ENCODE measurements at regions not wholly inside any gene's neighbourhood (a gene's known extent, or its start where the extent isn't known, plus 50 kb on each side); places are given as distances from the start of the nearest gene placed in this dataset.

DNA sequence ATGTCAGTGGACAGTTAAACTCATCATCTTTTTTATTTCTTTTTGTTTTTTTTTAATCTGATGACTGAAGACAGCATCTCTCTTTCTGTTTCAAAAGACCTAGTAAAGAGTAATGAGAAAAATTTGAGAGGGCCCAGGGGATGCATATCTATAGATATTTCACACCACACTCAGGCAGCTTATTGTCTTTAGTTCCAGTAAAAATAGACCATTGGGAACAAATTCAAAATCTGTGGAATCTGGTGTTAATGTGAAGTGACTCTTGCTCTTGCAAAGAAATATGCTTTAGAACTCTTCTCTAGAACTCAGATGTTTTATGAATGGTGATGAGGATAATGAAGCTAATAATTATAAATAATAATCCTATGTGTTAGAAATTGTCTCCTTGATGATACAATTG lies 214.5 kb upstream of the ATP2B1 start:
- DNase-seq (ENCODE audit: missing footprints) = no peak
- intact Hi-C loops (cut with DNase I) = no loop called here
- no peak for ATAC-seq

- intact Hi-C loops (cut with DNase I) = no loop called here
- DNase-seq (ENCODE audit: missing footprints) (no peak), ATAC-seq (no peak)
Measured at GRCh38 chr12:89920866-89921265, 212.2 kb upstream of the ATP2B1 start.

DNA sequence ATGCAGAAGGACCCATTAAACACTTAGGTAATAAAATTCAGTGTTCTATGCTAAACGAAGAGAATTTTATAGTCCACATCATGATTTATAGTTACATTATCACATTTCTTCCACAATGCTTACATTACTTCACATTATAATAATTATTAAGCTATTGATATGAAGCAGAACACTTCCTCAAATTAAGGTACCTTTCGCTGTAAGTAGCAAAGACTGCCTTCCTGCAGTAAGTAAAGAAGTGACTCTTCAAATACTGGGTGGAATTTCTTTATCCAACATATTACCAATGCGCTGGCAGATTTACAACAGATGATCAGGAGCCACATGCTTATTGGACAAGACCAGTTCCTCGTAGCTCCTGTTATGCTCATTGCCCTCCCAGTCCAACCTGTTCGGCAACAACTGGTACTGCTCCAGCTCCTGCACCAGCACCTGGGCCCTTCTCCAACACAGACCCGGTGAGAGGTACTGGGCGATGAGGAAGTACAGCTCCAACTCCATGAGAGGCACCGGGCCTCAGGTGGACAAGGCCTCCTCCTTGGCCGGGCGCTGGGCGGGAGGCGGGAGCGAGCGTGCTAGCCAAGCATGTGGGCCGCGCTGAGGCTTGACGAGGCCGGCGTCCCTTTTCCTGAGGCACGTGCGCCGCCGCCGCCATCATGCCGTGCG lies 210.7 kb upstream of the ATP2B1 start:
- intact Hi-C loops (cut with DNase I) = no loop called here
- no peak for ATAC-seq
- peak; percentile 63 for DNase-seq (ENCODE audit: missing footprints)

DNA sequence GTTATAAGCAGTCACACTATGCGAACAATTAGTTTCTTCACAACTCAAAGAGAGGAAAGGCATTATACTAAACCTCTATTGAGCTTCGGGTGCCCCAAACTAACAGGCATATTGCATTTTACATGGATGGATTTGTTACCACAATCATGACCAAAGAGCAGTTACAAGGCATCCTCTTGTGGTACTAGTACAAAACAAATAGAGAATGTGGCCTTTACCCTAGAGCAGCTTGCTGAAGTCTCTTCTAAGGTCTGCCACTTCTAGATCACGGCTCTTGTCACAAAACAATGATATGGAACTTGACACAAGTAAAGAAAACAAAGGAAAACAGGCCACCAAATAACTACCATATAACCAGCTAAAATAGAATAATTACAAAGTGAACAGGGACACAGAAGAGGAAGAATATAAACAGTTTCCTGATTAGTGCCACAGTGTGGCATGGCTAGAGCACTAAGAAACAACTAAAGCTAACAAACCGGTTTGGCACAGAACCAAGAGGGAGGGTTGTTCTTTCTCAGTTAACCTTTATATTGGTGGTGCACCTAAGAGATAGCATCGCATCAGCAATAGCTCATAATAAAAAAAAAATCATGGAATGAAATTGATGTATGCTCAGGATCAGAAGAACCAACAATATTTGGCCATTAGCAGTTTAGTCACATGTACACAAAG lies 209.7 kb upstream of the ATP2B1 start:
- ATAC-seq (no peak), DNase-seq (ENCODE audit: missing footprints) (no peak)
- intact Hi-C loops (cut with DNase I) = no loop called here

DNA sequence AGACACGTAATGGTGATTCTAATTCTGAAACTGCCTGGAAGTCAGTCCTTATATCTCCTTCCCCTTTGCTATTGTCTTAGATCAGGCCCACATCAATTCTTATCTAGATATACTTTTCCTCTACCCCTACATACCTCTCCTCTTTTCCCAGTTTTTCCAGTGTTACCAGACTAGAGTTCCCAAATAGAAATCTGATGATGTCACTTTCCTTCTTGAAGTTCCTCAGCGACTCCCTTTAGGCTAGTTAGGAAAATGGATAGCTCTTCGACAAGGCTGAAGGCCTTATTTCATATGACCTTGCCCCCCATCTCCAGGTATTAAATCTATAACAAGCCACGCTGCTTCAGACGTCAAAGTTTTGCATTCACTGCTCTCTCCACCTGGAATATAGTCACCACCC lies 201.1 kb upstream of the ATP2B1 start:
- intact Hi-C loops (cut with DNase I) = no loop called here
- DNase-seq (ENCODE audit: missing footprints) (no peak), ATAC-seq (no peak)

DNA sequence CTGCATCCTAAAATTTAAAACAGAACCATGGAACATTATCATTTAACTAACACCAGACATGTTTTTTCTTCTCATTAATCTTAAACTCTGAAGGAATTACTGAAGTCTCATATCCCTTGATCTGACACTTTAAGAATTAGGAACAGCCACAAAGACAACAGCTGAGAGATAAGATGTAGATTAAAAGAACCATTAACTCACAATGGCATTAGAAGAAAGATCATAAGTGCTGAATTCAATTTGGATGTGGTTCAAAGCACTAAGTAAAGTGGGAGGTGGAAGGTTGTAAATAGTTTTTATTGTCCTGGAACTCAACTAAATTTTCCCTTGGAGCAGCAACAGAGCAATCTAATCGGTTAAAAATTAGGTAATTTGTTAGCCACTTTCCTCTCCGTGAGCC lies 199.0 kb upstream of the ATP2B1 start:
- no peak for ATAC-seq
- DNase-seq (ENCODE audit: missing footprints) = no peak
- intact Hi-C loops (cut with DNase I) = no loop called here

GRCh38 chr12:89906824-89907223 lies 198.2 kb upstream of the ATP2B1 start:
- ATAC-seq = no peak
- intact Hi-C loops (cut with DNase I) = no loop called here
- DNase-seq (ENCODE audit: missing footprints) = no peak

- no peak for ATAC-seq
- intact Hi-C loops (cut with DNase I) = no loop called here
- DNase-seq (ENCODE audit: missing footprints) = no peak
Measured at GRCh38 chr12:89906178-89906577, 197.5 kb upstream of the ATP2B1 start.

DNA sequence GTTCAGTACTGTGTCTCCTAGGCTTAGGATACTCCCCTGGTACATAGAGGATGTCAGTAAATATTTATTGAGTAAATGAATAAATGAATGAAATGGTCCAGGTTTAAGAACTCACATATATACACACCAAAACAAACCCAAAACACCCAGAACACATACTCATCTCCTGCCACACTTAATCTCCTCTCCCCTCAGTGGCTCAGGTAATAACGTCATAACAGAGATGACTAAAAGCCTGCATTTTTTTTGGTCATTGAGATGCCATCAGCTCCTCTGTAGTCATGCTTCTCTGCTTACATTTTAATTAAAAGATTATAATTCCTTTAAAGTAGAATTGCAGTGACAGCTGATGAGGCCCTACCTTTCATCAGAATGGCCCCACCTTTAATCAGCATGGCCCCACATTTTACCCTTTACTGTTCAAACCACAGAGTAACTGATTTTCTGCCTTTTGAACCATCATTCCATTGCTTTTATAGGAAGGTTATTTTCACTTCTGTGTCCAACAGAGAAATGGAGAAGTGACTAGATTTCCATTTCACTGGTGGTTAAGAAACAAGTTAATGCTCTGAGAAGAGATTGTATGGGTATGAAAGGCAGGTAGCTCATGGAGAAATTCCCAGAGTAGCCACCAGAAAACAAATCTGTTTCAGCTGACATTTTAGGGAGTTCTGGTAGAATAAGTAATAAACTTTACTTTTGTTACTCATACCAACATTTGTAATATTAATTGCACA lies 193.4 kb upstream of the ATP2B1 start:
- DNase-seq (ENCODE audit: missing footprints) (no peak), ATAC-seq (no peak)
- intact Hi-C loops (cut with DNase I) = no loop called here

GRCh38 chr12:89901319-89901718 lies 192.7 kb upstream of the ATP2B1 start:
- DNase-seq (ENCODE audit: missing footprints) = no peak
- intact Hi-C loops (cut with DNase I) = no loop called here
- ATAC-seq = no peak

DNA sequence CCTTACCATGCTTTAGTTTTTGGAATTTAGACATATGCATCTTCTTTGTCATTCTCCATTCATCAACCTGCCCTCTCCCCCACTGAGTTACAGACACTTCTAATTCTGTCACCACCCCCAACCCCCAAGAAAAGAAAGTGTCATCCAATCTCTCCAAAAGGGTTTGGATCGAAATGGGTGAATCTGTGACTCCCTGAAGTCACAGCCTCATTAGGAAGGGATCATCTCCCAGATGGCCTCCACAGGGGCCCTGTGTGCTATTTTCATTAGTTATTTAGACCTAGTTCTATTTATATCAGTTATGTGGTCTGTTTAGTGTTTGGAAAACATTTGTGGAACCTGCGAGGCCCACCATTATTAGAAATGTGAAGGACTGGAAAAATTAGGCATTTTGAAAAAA lies 191.0 kb upstream of the ATP2B1 start:
- no peak for ATAC-seq
- intact Hi-C loops (cut with DNase I) = no loop called here
- no peak for DNase-seq (ENCODE audit: missing footprints)

- no peak for ATAC-seq
- intact Hi-C loops (cut with DNase I) = no loop called here
- DNase-seq (ENCODE audit: missing footprints) = no peak
Measured at GRCh38 chr12:89895591-89895990, 187.0 kb upstream of the ATP2B1 start.

DNA sequence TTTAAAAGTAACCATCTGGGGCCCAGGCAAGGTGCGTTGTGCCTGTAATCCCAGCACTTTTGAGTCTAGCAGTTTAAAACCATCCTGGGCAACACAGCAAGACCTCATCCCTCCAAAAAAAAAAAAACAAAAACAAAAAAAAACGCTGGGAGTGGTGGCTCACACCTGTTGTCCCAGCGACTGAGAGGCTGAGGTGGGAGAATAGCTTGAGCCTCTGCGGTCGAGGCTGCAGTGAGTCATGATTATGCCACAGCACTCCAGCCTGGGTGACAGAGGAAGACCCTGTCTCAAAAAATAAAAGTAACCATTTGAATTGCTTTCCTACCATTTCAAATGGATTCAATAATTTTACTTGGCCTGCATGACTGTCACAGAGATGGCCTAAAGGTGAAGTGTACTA lies 186.5 kb upstream of the ATP2B1 start:
- DNase-seq (ENCODE audit: missing footprints) (no peak), ATAC-seq (no peak)
- intact Hi-C loops (cut with DNase I) = no loop called here

DNA sequence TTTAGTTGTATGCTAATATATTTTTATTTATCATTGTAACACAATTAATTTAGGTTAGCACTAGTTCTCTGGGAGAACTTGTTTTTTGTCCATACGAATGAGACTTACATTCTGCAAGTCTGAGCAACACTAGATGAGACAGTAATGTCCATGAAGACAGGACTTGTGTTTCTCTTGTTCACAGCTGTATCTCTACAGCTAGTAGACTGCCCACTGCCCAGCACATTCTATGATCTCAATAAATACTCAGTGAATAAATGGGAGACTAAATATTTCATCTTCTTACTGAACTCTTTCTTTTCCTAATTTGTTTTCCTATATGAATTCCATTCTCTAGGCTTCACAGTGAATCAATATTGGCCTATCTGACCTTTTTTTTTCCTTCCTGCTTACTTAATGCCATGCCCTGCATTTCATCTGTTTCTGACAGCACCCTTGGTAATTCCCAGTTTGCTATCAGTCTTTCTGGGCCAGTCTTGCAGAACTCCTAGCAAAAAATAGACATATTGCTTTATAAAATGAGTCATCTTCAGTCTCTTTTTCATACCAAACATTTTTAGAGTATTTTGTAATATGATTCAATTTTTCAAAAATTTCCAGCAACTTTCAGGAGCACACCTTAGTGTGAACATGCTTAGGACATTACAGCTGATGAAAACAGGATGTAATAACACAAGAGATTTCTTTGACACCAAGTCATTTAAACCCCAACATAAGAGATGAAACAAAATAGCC lies 185.5 kb upstream of the ATP2B1 start:
- no peak for ATAC-seq
- intact Hi-C loops (cut with DNase I) = no loop called here
- DNase-seq (ENCODE audit: missing footprints) = no peak

GRCh38 chr12:89892436-89892835 lies 183.8 kb upstream of the ATP2B1 start:
- intact Hi-C loops (cut with DNase I) = no loop called here
- no peak for ATAC-seq
- no peak for DNase-seq (ENCODE audit: missing footprints)

DNA sequence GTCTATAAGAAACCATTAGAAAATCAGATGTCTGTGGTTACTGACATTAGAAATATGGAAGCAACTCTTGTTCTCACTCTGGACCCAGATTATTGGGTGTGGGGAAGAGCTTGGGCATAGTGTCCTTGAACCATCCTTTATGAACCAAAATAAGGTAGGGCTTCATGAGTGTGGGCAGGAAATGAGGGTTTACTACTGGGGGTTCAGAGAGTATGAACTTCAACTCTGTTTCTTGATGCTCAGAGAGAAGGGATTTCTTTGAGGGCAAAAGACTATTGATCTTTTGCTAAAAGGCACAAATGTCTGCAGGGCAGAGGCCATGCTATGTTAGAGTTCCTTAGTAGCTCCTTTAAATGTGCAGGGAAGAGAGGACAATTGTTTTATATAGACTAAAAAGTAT lies 183.3 kb upstream of the ATP2B1 start:
- intact Hi-C loops (cut with DNase I) = no loop called here
- DNase-seq (ENCODE audit: missing footprints) = no peak
- ATAC-seq = no peak

DNA sequence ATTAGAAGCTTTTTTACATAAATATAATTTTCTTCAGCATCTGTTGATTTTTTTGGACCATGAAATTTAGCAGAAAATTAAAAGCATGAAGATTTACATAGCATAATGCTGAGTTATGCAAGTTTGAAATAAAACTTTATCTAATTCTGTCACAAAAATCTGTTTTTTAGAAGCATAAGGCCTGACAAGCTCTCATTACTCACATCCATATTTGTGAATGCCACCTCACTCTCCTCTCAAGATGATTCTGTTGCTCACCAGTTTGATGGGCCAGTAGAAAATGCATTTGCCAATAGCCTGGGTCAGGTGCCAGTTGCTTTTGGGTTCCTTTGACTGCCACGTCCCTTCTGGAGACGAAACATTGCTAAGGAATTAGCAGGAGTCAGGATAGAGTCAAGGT lies 181.5 kb upstream of the ATP2B1 start:
- intact Hi-C loops (cut with DNase I) = no loop called here
- DNase-seq (ENCODE audit: missing footprints) (no peak), ATAC-seq (no peak)

- intact Hi-C loops (cut with DNase I) = no loop called here
- ATAC-seq = no peak
- no peak for DNase-seq (ENCODE audit: missing footprints)
Measured at GRCh38 chr12:89889062-89889461, 180.4 kb upstream of the ATP2B1 start.

GRCh38 chr12:89884952-89885351 lies 176.3 kb upstream of the ATP2B1 start:
- DNase-seq (ENCODE audit: missing footprints) (no peak), ATAC-seq (no peak)

DNA sequence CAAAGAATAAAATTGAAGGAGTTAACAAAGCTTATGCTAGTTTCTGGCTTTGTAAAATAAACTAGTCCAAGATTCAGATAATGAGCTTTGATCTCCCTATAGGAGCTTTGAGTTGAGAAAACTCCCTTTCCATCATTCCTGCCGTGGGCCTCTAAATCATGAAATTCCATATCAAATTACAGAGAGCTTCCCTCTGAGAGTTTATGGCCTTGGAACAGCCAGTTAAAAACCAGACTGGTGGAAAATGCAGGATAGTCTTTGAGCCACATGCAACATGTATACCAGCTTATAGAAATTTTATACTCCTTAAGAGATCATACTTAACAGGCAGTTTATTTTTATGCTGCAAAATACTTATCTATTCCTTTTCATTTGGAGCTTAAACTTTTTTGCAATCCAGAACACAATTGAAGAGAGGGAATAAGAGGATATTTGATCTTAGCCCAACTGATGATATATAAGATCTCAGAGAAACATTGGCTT lies 175.8 kb upstream of the ATP2B1 start:
- intact Hi-C loops (cut with DNase I) = no loop called here
- no peak for ATAC-seq

More at GRCh38 chr12:89884952-89885351, 176.3 kb upstream of the ATP2B1 start:
- intact Hi-C loops (cut with DNase I) = no loop called here

More for the DNA sequence above, 175.8 kb upstream of the ATP2B1 start:
- DNase-seq (ENCODE audit: missing footprints) = no peak
